HEK293 (cell line): ENCODE measurements at regions not wholly inside any gene's neighbourhood (a gene's known extent, or its start where the extent isn't known, plus 50 kb on each side); places are given as distances from the start of the nearest gene placed in this dataset.
"Not testable (repeated sequence)": the region's sequence is repeated elsewhere in the genome, so short reads cannot be mapped to it uniquely, and the experiment has no call there.

ENCODE experiments used
- CTCF ChIA-PET: fragments of 350-600 bp; formaldehyde crosslinking; extraction: SDS; loops from one replicate; lab custom pipeline; 2021; ENCODE audit warnings: antibody characterized with exemption; lab: Yijun Ruan, JAX
- POLR2A ChIA-PET: fragments of 300-600 bp; formaldehyde crosslinking; extraction: SDS; loops from one replicate; lab custom pipeline; 2020; ENCODE audit warnings: antibody characterized with exemption, inconsistent platforms; lab: Yijun Ruan, JAX
- H3K27ac ChIP-seq: fragments of 200-500 bp; sonication (Bioruptor generic); 2 replicates; pipeline ENCODE4 v1.5.1; 2014; ENCODE audit warnings: low read depth, low read length, control low read depth, inconsistent platforms; ENCODE audit errors: extremely low read depth
- H3K36me3 ChIP-seq, 2 experiments: fragments of 200-500 bp in 1 of 2; sonication (Bioruptor generic) in 1 of 2; 1 replicate in 1 of 2; 2 replicates in 1 of 2; pipeline ENCODE4 v1.5.1; 2014 to 2017; ENCODE audit warnings: inconsistent platforms in 2 of 2, low read length in 2 of 2; ENCODE audit not compliant: control insufficient read depth in 2 of 2, insufficient read depth in 1 of 2
- H3K4me1 ChIP-seq: fragments of 200-500 bp; sonication (Bioruptor generic); 2 replicates; pipeline ENCODE4 v1.5.1; 2014; ENCODE audit warnings: mild to moderate bottlenecking, low read length, inconsistent platforms; ENCODE audit not compliant: control insufficient read depth, insufficient read depth
- H3K4me3 ChIP-seq: 2 replicates; pipeline ENCODE4 v1.5.1; 2011; ENCODE audit warnings: low read depth, mild to moderate bottlenecking, control low read depth, low read length, moderate library complexity
- H3K9me3 ChIP-seq: fragments of 200-500 bp; sonication (Bioruptor generic); 2 replicates; pipeline ENCODE4 v1.5.1; 2014; ENCODE audit warnings: low read depth, low read length, inconsistent platforms; ENCODE audit not compliant: control insufficient read depth, insufficient read depth
- KLF7 ChIP-seq: fragments of 450-650 bp; formaldehyde crosslinking; IDR thresholded peaks from 2 replicates; pipeline ENCODE4 v1.5.1; 2016; ENCODE audit warnings: missing biosample characterization, missing genetic modification characterization, borderline replicate concordance
- PRDM1 ChIP-seq: fragments of 450-650 bp; formaldehyde crosslinking; IDR thresholded peaks from 2 replicates; pipeline ENCODE4; 2016; ENCODE audit warnings: missing biosample characterization, missing genetic modification characterization
- WT1 ChIP-seq: fragments of 450-650 bp; formaldehyde crosslinking; IDR thresholded peaks from 2 replicates; pipeline ENCODE4 v1.5.1; 2016; ENCODE audit warnings: missing biosample characterization, missing genetic modification characterization
- ZBTB44 ChIP-seq: fragments of 450-650 bp; IDR thresholded peaks from 2 replicates; pipeline ENCODE4 v1.5.1; 2018; ENCODE audit warnings: missing biosample characterization, mild to moderate bottlenecking, missing genetic modification characterization
- ZNF138 ChIP-seq: fragments of 450-650 bp; formaldehyde crosslinking; IDR thresholded peaks from 2 replicates; pipeline ENCODE4 v1.5.1; 2016; ENCODE audit warnings: missing biosample characterization, missing genetic modification characterization, borderline replicate concordance
- ZNF140 ChIP-seq: fragments of 450-650 bp; formaldehyde crosslinking; IDR thresholded peaks from 2 replicates; pipeline ENCODE4 v1.5.1; 2016; ENCODE audit warnings: missing biosample characterization, missing genetic modification characterization
- ZNF146 ChIP-seq: fragments of 450-650 bp; formaldehyde crosslinking; IDR thresholded peaks from 2 replicates; pipeline ENCODE4 v1.5.1; 2016; ENCODE audit warnings: missing biosample characterization, missing genetic modification characterization
- ZNF169 ChIP-seq: fragments of 450-650 bp; formaldehyde crosslinking; IDR thresholded peaks from 2 replicates; pipeline ENCODE4 v1.5.1; 2016; ENCODE audit warnings: missing biosample characterization, missing genetic modification characterization
- ZNF174 ChIP-seq: fragments of 450-650 bp; formaldehyde crosslinking; IDR thresholded peaks from 2 replicates; pipeline ENCODE4 v1.5.0; 2017; ENCODE audit warnings: missing biosample characterization, mild to moderate bottlenecking, missing genetic modification characterization
- ZNF26 ChIP-seq: fragments of 450-650 bp; formaldehyde crosslinking; IDR thresholded peaks from 2 replicates; pipeline ENCODE4 v1.5.1; 2016; ENCODE audit warnings: missing biosample characterization, missing genetic modification characterization
- ZNF280D ChIP-seq: fragments of 450-650 bp; formaldehyde crosslinking; IDR thresholded peaks from 2 replicates; pipeline ENCODE4 v1.5.1; 2016; ENCODE audit warnings: missing biosample characterization, missing genetic modification characterization
- ZNF366 ChIP-seq: fragments of 450-650 bp; formaldehyde crosslinking; conservative IDR thresholded peaks from 2 replicates; pipeline ENCODE4 v1.5.1; 2016; ENCODE audit warnings: missing biosample characterization, missing genetic modification characterization
- ZNF398 ChIP-seq: fragments of 450-650 bp; formaldehyde crosslinking; IDR thresholded peaks from 2 replicates; pipeline ENCODE4 v1.5.1; 2017; ENCODE audit warnings: missing biosample characterization, missing genetic modification characterization
- ZNF473 ChIP-seq: fragments of 450-650 bp; formaldehyde crosslinking; IDR thresholded peaks from 2 replicates; pipeline ENCODE4 v1.5.1; 2017; ENCODE audit warnings: missing biosample characterization, missing genetic modification characterization
- ZNF48 ChIP-seq: fragments of 450-650 bp; formaldehyde crosslinking; IDR thresholded peaks from 2 replicates; pipeline ENCODE4 v1.5.1; 2016; ENCODE audit warnings: missing biosample characterization, missing genetic modification characterization
- ZNF521 ChIP-seq: fragments of 450-650 bp; formaldehyde crosslinking; IDR thresholded peaks from 2 replicates; pipeline ENCODE4 v1.5.1; 2017; ENCODE audit warnings: missing biosample characterization, mild to moderate bottlenecking, missing genetic modification characterization
- ZNF529 ChIP-seq: fragments of 450-650 bp; formaldehyde crosslinking; IDR thresholded peaks from 2 replicates; pipeline ENCODE4 v1.5.1; 2017; ENCODE audit warnings: missing genetic modification characterization, missing biosample characterization; ENCODE audit not compliant: insufficient replicate concordance
- ZNF561 ChIP-seq: fragments of 450-650 bp; IDR thresholded peaks from 2 replicates; pipeline ENCODE4 v1.5.1; 2018; ENCODE audit warnings: missing biosample characterization, missing genetic modification characterization, borderline replicate concordance
- ZNF660 ChIP-seq: fragments of 450-650 bp; IDR thresholded peaks from 2 replicates; pipeline ENCODE4 v1.5.1; 2018; ENCODE audit warnings: missing biosample characterization, mild to moderate bottlenecking, missing genetic modification characterization
- ZNF670 ChIP-seq: fragments of 450-650 bp; formaldehyde crosslinking; IDR thresholded peaks from 2 replicates; pipeline ENCODE4 v1.5.1; 2016; ENCODE audit warnings: missing biosample characterization, missing genetic modification characterization, low read depth
- ZNF76 ChIP-seq: fragments of 450-650 bp; formaldehyde crosslinking; IDR thresholded peaks from 2 replicates; pipeline ENCODE4; 2016; ENCODE audit warnings: low read depth, missing biosample characterization, missing genetic modification characterization, borderline replicate concordance

- TF ChIP-seq ZNF26 (tag by site-specific recombination), result no peak
- no peak for TF ChIP-seq ZNF280D (tag by site-specific recombination)
- TF ChIP-seq ZNF366 (tag by site-specific recombination), result no peak
Observed at GRCh38 chr1:79896140-79896539, 889.6 kb upstream of the ADGRL4 start (continued).

- CTCF ChIA-PET, result no interaction called here
Observed at GRCh38 chr1:79895573-79895972, 889.0 kb upstream of the ADGRL4 start.

GRCh38 chr1:79894129-79894528 lies 887.6 kb upstream of the ADGRL4 start:
- H3K27ac ChIP-seq, H3K36me3 ChIP-seq, H3K9me3 ChIP-seq, H3K4me3 ChIP-seq, H3K4me1 ChIP-seq, POLR2A ChIA-PET: not testable (repeated sequence)
- CTCF ChIA-PET, result interaction anchor here (0.6 kb wide), 1 partner anchor 454 kb away, joined by 4 read pairs; no protein-coding TSS in a partner anchor

More at GRCh38 chr1:79895573-79895972, 889.0 kb upstream of the ADGRL4 start:
- Histone ChIP-seq H3K4me3 (no peak overlapping the region), H3K9me3 (no peaks in the 10 kb centered on the region), H3K36me3 (no peaks in the 10 kb centered on the region), H3K27ac (no peak overlapping the region), H3K4me1 (no peaks in the 10 kb centered on the region)
- TF ChIP-seq ZNF138 (no peak), ZBTB44 (tag by site-specific recombination) (no peak), ZNF561 (no peak), ZNF660 (no peak), ZNF670 (no peak), WT1 (tag by site-specific recombination) (no peak), ZNF76 (no peak), ZNF529 (no peak), KLF7 (tag by site-specific recombination) (no peak), ZNF521 (no peak), ZNF140 (tag by site-specific recombination) (no peak), PRDM1 (no peak), ZNF48 (tag by site-specific recombination) (no peak), ZNF26 (tag by site-specific recombination) (no peak), ZNF146 (tag by site-specific recombination) (no peak), ZNF174 (no peak), ZNF398 (tag by site-specific recombination) (no peak), ZNF169 (no peak), ZNF473 (no peak)
- POLR2A ChIA-PET, result no interaction called here
